Keratinocyte (primary cell): ENCODE measurements at regions not wholly inside any gene's neighbourhood (a gene's known extent, or its start where the extent isn't known, plus 50 kb on each side); places are given as distances from the start of the nearest gene placed in this dataset.
"Not testable (repeated sequence)": the region's sequence is repeated elsewhere in the genome, so short reads cannot be mapped to it uniquely, and the experiment has no call there.

ENCODE experiments used
- CTCF ChIP-seq, 3 experiments: IDR thresholded peaks in 1 of 3; conservative IDR thresholded peaks in 1 of 3; optimal IDR thresholded peaks in 1 of 3; 2 replicates in 2 of 3; 3 replicates in 1 of 3; pipeline versions ENCODE3 to v1.5.1; 2011; ENCODE audit warnings: low read length in 3 of 3, mild to moderate bottlenecking in 3 of 3, moderate library complexity in 2 of 3, control low read depth in 1 of 3, inconsistent platforms in 1 of 3; ENCODE audit not compliant: insufficient read depth in 2 of 3; ENCODE audit errors: extremely low read depth in 1 of 3
- EZH2 ChIP-seq: IDR thresholded peaks from one replicate; pipeline ENCODE4 v1.6.1; 2012; ENCODE audit warnings: inconsistent platforms, mild to moderate bottlenecking, low read length, moderate library complexity

- not testable (repeated sequence) for TF ChIP-seq CTCF (optimal IDR thresholded peaks at IDR 0.05 in 1 of 3, IDR thresholded peaks at IDR 0.05 in 1 of 3, conservative IDR thresholded peaks at IDR 0.05 in 1 of 3; ENCODE audit: extremely low read depth in 1 of 3, insufficient read depth in 2 of 3, low read length in 3 of 3); EZH2
Observed at GRCh38 chr2:110285002-110285401, 72.7 kb upstream of the MTLN start.
